ENCODE measurements at regions not wholly inside any gene's neighbourhood (a gene's known extent, or its start where the extent isn't known, plus 50 kb on each side); places are given as distances from the start of the nearest gene placed in this dataset.

DNA sequence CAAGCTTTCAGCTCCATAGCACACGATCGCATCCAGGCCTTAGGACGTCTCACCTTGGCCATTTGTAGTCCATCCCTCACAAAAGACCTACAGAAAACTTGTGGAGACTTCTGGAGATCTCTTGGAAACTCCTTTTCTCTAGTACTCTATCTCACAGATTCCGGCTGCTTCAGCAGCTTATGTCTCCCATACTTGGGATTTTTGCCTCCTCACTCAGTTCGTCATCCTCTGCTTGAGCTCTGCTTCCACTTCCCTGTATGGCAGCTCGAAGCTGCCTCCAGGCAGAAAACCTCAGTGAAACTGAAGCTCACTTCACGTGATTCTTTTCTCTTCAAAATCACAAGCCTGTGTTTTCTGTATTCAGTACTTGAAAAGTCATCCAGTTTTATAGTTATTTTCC is 178.7 kb upstream of the GDF10 start:
- no peaks in the 10 kb centered on the region for H3K4me1 ChIP-seq (ENCODE audit: control insufficient read depth in 2 of 2, insufficient read depth in 2 of 2, low read length in 2 of 2)
- DNase-seq (no peak), ATAC-seq (ENCODE audit: low read depth) (no peak)
- ChIA-PET CTCF (no interaction called here), POLR2A (no interaction called here)
- no peak overlapping the region for H3K27ac ChIP-seq (ENCODE audit: low read length in 2 of 2)
- Mint-ChIP-seq H3K4me3 (no peak overlapping the region), H3K27me3 (peaks cover 38% of the 10 kb centered on the region), H3K4me1 (no peaks in the 10 kb centered on the region), H3K27ac (no peak overlapping the region), H3K9me3 (ENCODE audit: insufficient read depth) (no peaks in the 10 kb centered on the region)
- no peaks in the 10 kb centered on the region for H3K36me3 ChIP-seq (replicated peaks in 1 of 2; ENCODE audit: control extremely low read depth in 1 of 2, control insufficient read depth in 1 of 2, extremely low read depth in 1 of 2, insufficient read depth in 2 of 2, low read length in 1 of 2)
- WGBS (ENCODE audit: insufficient coverage), result 93% methylated on average over 7 of the region's 7 CpGs
- H3K9me3 ChIP-seq (ENCODE audit: control extremely low read depth in 1 of 3, control insufficient read depth in 2 of 3, insufficient read depth in 1 of 3, low read length in 2 of 3), result no peaks in the 10 kb centered on the region
- no peaks in the 10 kb centered on the region for H4K20me1 ChIP-seq (ENCODE audit: control insufficient read depth, insufficient read depth, low read length, poor library complexity, severe bottlenecking)
- intact Hi-C loops (cut with micrococcal nuclease), result no loop called here
- TF ChIP-seq, protein P1, sequence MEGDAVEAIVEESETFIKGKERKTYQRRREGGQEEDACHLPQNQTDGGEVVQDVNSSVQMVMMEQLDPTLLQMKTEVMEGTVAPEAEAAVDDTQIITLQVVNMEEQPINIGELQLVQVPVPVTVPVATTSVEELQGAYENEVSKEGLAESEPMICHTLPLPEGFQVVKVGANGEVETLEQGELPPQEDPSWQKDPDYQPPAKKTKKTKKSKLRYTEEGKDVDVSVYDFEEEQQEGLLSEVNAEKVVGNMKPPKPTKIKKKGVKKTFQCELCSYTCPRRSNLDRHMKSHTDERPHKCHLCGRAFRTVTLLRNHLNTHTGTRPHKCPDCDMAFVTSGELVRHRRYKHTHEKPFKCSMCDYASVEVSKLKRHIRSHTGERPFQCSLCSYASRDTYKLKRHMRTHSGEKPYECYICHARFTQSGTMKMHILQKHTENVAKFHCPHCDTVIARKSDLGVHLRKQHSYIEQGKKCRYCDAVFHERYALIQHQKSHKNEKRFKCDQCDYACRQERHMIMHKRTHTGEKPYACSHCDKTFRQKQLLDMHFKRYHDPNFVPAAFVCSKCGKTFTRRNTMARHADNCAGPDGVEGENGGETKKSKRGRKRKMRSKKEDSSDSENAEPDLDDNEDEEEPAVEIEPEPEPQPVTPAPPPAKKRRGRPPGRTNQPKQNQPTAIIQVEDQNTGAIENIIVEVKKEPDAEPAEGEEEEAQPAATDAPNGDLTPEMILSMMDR (IDR thresholded peaks at IDR 0.05), result no peak
- TF ChIP-seq EZH2 (IDR thresholded peaks at IDR 0.05; ENCODE audit: borderline replicate concordance, insufficient read depth, low read depth, low read length, poor library complexity, severe bottlenecking), result no peak
- H3K4me3 ChIP-seq (ENCODE audit: control extremely low read depth in 1 of 5, extremely low read depth in 1 of 5, insufficient read depth in 1 of 5, low read depth in 2 of 5, low read length in 4 of 5), result no peak overlapping the region
- no peak overlapping the region for H2AFZ ChIP-seq (ENCODE audit: insufficient read depth, low read depth, low read length, poor library complexity, severe bottlenecking)
- H3K27me3 ChIP-seq (replicated peaks in 1 of 4; ENCODE audit: control extremely low read depth in 1 of 4, control insufficient read depth in 3 of 4, insufficient read depth in 4 of 4, low read length in 3 of 4), result peaks cover 0 to 5% (median 0%) of the 10 kb centered on the region in 4 experiments
- no peak overlapping the region for H3K9ac ChIP-seq (ENCODE audit: low read length)
- no peak overlapping the region for H3K4me2 ChIP-seq (replicated peaks; ENCODE audit: low read depth, low read length, poor library complexity, severe bottlenecking)
- H3K79me2 ChIP-seq (ENCODE audit: control insufficient read depth, insufficient read depth, low read length), result no peaks in the 10 kb centered on the region

DNA sequence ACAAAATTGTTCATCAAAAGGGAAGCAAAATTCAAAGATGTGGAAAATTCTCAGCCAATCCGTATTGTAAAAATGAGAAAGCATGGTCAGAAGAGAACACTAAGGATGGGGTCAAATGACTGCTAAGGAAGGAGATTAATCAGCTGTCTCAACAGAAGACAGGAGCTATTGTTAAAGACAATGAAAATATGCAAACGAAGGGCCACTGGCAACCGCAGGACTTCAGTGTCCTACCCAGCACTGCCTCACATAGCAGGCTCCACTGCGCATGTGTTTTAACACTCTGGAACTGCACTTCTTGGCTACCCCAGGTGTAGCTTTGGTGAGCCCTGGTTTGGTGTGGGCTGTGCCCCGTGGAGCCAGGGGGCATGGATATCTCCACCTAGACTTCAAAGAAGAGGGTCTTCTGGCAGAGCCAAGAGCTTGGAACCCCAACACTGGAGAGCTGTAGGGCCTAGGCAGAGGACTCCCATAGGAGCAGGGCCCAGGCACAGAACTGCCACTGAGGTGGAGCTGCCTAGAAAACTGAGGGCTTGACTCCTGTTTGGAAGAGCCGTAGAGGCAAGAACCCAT is 176.2 kb upstream of the GDF10 start:
- no peak for ATAC-seq (ENCODE audit: low read depth)
- 87% methylated on average over 6 of the region's 6 CpGs for WGBS (ENCODE audit: insufficient coverage)

More for the DNA sequence above, 176.2 kb upstream of the GDF10 start:
- peaks cover 38% of the 10 kb centered on the region for H3K27me3 Mint-ChIP-seq
- ChIA-PET POLR2A (no interaction called here), CTCF (no interaction called here)
- Histone ChIP-seq H3K4me1 (ENCODE audit: control insufficient read depth in 2 of 2, insufficient read depth in 2 of 2, low read length in 2 of 2) (no peaks in the 10 kb centered on the region), H3K36me3 (replicated peaks in 1 of 2; ENCODE audit: control extremely low read depth in 1 of 2, control insufficient read depth in 1 of 2, extremely low read depth in 1 of 2, insufficient read depth in 2 of 2, low read length in 1 of 2) (no peaks in the 10 kb centered on the region), H3K9ac (ENCODE audit: low read length) (no peak overlapping the region), H2AFZ (ENCODE audit: insufficient read depth, low read depth, low read length, poor library complexity, severe bottlenecking) (no peak overlapping the region), H3K4me2 (replicated peaks; ENCODE audit: low read depth, low read length, poor library complexity, severe bottlenecking) (no peak overlapping the region), H3K79me2 (ENCODE audit: control insufficient read depth, insufficient read depth, low read length) (no peaks in the 10 kb centered on the region), H4K20me1 (ENCODE audit: control insufficient read depth, insufficient read depth, low read length, poor library complexity, severe bottlenecking) (no peaks in the 10 kb centered on the region), H3K9me3 (ENCODE audit: control extremely low read depth in 1 of 3, control insufficient read depth in 2 of 3, insufficient read depth in 1 of 3, low read length in 2 of 3) (no peaks in the 10 kb centered on the region), H3K27ac (ENCODE audit: low read length in 2 of 2) (no peak overlapping the region), H3K27me3 (replicated peaks in 1 of 4; ENCODE audit: control extremely low read depth in 1 of 4, control insufficient read depth in 3 of 4, insufficient read depth in 4 of 4, low read length in 3 of 4) (peaks cover 0 to 5% (median 0%) of the 10 kb centered on the region in 4 experiments), H3K4me3 (ENCODE audit: control extremely low read depth in 1 of 5, extremely low read depth in 1 of 5, insufficient read depth in 1 of 5, low read depth in 2 of 5, low read length in 4 of 5) (no peak overlapping the region)
- no peak overlapping the region for H3K4me3 Mint-ChIP-seq
- no peaks in the 10 kb centered on the region for H3K4me1 Mint-ChIP-seq
- no peak overlapping the region for H3K27ac Mint-ChIP-seq
- TF ChIP-seq, protein P1 (IDR thresholded peaks at IDR 0.05), result no peak
- TF ChIP-seq EZH2 (IDR thresholded peaks at IDR 0.05; ENCODE audit: borderline replicate concordance, insufficient read depth, low read depth, low read length, poor library complexity, severe bottlenecking), result no peak
- intact Hi-C loops (cut with micrococcal nuclease), result no loop called here
- DNase-seq, result no peak
- H3K9me3 Mint-ChIP-seq (ENCODE audit: insufficient read depth), result no peaks in the 10 kb centered on the region
